RWPE2 (cell line): ENCODE measurements at regions not wholly inside any gene's neighbourhood (a gene's known extent, or its start where the extent isn't known, plus 50 kb on each side); places are given as distances from the start of the nearest gene placed in this dataset.
A peak's percentile ranks its signal among the peaks of the same experiment; 100 is the strongest.

Experiments used
- ATAC-seq: fragments of 200-7000 bp; cut with Tn5 transposase; 3 replicates; pipeline ENCODE4 v1.9.1; 2021; ENCODE audit warnings: low read depth
- DNase-seq: peaks from one replicate; pipeline ENCODE4 v3.0.0-alpha.2; 2020; ENCODE audit warnings: low spot score
- H3K27ac ChIP-seq: fragments of 450-650 bp; 2 replicates; pipeline ENCODE4 v1.5.1; 2017; ENCODE audit warnings: mild to moderate bottlenecking; ENCODE audit not compliant: poor library complexity, severe bottlenecking
- H3K27me3 ChIP-seq: fragments of 250-450 bp; sonication (Bioruptor Pico); 2 replicates; pipeline ENCODE4 v1.5.1; 2021; ENCODE audit warnings: mild to moderate bottlenecking, moderate library complexity; ENCODE audit not compliant: insufficient read depth, poor library complexity, severe bottlenecking
- H3K36me3 ChIP-seq: fragments of 250-450 bp; sonication (Bioruptor Pico); 2 replicates; pipeline ENCODE4 v1.5.1; 2020; ENCODE audit warnings: low read depth, mild to moderate bottlenecking, moderate library complexity
- H3K4me1 ChIP-seq: fragments of 250-450 bp; sonication (Bioruptor Pico); 2 replicates; pipeline ENCODE4 v1.5.1; 2021; ENCODE audit warnings: mild to moderate bottlenecking, moderate library complexity; ENCODE audit not compliant: insufficient read depth, poor library complexity, severe bottlenecking
- H3K4me3 ChIP-seq: fragments of 250-450 bp; sonication (Bioruptor Pico); 2 replicates; pipeline ENCODE4 v1.5.1; 2021; ENCODE audit warnings: mild to moderate bottlenecking, moderate library complexity; ENCODE audit not compliant: severe bottlenecking
- H3K9me3 ChIP-seq: fragments of 250-450 bp; sonication (Bioruptor Pico); 2 replicates; pipeline ENCODE4 v1.5.1; 2021; ENCODE audit warnings: mild to moderate bottlenecking, moderate library complexity; ENCODE audit not compliant: severe bottlenecking
- CTCF ChIP-seq: fragments of 450-650 bp; IDR thresholded peaks from one replicate; pipeline ENCODE4 v1.5.1; 2017; ENCODE audit warnings: mild to moderate bottlenecking, moderate library complexity; ENCODE audit not compliant: poor library complexity, severe bottlenecking

- Histone ChIP-seq H3K27me3 (no peaks in the 10 kb centered on the region), H3K36me3 (no peaks in the 10 kb centered on the region), H3K9me3 (no peaks in the 10 kb centered on the region), H3K27ac (no peak overlapping the region), H3K4me1 (peaks cover 5% of the 10 kb centered on the region), H3K4me3 (no peak overlapping the region)
- DNase-seq (no peak), ATAC-seq (no peak)
- no peak for TF ChIP-seq CTCF
These were observed 121.8 kb downstream of the DDX1 start for GRCh38 chr2:15713475-15713874.

- Histone ChIP-seq H3K27ac (peak overlapping the region; percentile 25), H3K36me3 (no peaks in the 10 kb centered on the region), H3K9me3 (no peaks in the 10 kb centered on the region), H3K4me3 (no peak overlapping the region), H3K27me3 (no peaks in the 10 kb centered on the region), H3K4me1 (peaks cover 5% of the 10 kb centered on the region)
- no peak for ATAC-seq
- TF ChIP-seq CTCF: no peak
- no peak for DNase-seq
These were observed 122.3 kb downstream of the DDX1 start for GRCh38 chr2:15714002-15714401.

DNA sequence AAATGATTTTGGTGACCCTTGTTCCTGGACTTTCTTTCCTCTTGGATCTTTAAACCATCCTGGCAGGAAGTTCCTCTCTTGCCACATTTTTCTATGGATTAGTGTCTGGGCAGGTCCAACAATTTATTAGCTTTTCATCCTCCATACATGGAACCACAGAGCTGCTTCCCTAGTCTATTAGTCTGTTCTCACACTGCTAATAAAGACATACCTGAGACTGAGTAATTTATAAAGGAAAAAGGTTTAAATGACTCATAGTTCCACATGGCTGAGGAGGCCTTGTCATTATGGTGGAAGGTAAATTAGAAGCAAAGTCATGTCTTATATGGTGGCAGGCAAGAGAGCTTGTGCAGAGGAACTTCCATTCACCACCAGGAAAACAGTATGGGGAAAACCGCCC lies 122.9 kb downstream of the DDX1 start:
- ATAC-seq (peak; percentile 76), DNase-seq (no peak)
- no peaks in the 10 kb centered on the region for H3K9me3 ChIP-seq
- H3K4me3 ChIP-seq: no peak overlapping the region
- peak overlapping the region; percentile 25 for H3K27ac ChIP-seq
- H3K27me3 ChIP-seq: no peaks in the 10 kb centered on the region
- H3K4me1 ChIP-seq: peaks cover 5% of the 10 kb centered on the region
- no peak for TF ChIP-seq CTCF
- H3K36me3 ChIP-seq: no peaks in the 10 kb centered on the region

- no peak for ATAC-seq
- DNase-seq: no peak
- Histone ChIP-seq H3K36me3 (no peaks in the 10 kb centered on the region), H3K4me3 (no peak overlapping the region), H3K27me3 (no peaks in the 10 kb centered on the region), H3K9me3 (no peaks in the 10 kb centered on the region), H3K27ac (no peak overlapping the region), H3K4me1 (peaks cover 5% of the 10 kb centered on the region)
- TF ChIP-seq CTCF: no peak
These were observed 123.9 kb downstream of the DDX1 start for GRCh38 chr2:15715596-15715995.

- Histone ChIP-seq H3K36me3 (no peaks in the 10 kb centered on the region), H3K4me1 (peaks cover 5% of the 10 kb centered on the region), H3K9me3 (no peaks in the 10 kb centered on the region), H3K4me3 (no peak overlapping the region), H3K27me3 (no peaks in the 10 kb centered on the region), H3K27ac (no peak overlapping the region)
- ATAC-seq (no peak), DNase-seq (no peak)
- no peak for TF ChIP-seq CTCF
These were observed 126.7 kb downstream of the DDX1 start for GRCh38 chr2:15718103-15718943.
